ENCODE measurements at regions not wholly inside any gene's neighbourhood (a gene's known extent, or its start where the extent isn't known, plus 50 kb on each side); places are given as distances from the start of the nearest gene placed in this dataset.

- DNase-seq = no peak
- POLR2A ChIA-PET = no interaction called here
- H3K36me3 Mint-ChIP-seq = peaks cover 0 to 20% (median 3%) of the 10 kb centered on the region in 3 donors
Observed at GRCh38 chr1:175245324-175245723, 52.7 kb upstream of the KIAA0040 start.

DNA sequence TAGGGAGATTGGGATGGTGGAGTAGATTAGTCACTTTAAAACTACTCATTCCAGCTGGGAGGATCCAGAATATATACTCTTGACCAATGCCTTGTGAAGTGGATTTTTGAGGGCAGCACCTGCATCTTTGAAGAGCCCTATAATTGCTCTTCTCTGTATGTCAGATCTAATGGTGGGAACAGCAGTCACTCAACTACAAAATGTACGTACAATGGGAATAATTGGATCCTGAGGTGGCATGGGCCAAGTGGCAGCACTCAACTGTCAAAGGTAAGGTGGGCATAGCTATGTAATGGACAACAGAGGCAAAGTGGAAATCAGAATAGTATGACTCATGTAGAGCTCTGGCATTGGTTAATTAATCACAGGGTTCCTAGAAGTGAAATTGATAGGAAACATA is 51.6 kb upstream of the KIAA0040 start:
- no peaks in the 10 kb centered on the region for H3K27me3 Mint-ChIP-seq
- peaks cover 0 to 20% (median 3%) of the 10 kb centered on the region in 3 donors for H3K36me3 Mint-ChIP-seq
- peaks cover 0 to 17% (median 10%) of the 10 kb centered on the region in 5 donors for H3K9me3 Mint-ChIP-seq
- Histone ChIP-seq H3K27ac (ENCODE audit: low read depth, low read length) (no peak overlapping the region), H3K4me1 (ENCODE audit: insufficient read depth, low read length) (no peaks in the 10 kb centered on the region), H3K9me3 (ENCODE audit: low read length) (no peaks in the 10 kb centered on the region), H3K4me3 (ENCODE audit: low read length) (no peak overlapping the region), H3K36me3 (ENCODE audit: insufficient read depth, low read length) (no peaks in the 10 kb centered on the region), H3K27me3 (ENCODE audit: insufficient read depth, low read length, poor library complexity, severe bottlenecking) (no peaks in the 10 kb centered on the region)
- POLR2A ChIA-PET = no interaction called here
- no peaks in the 10 kb centered on the region for H3K4me1 Mint-ChIP-seq
- H3K4me3 Mint-ChIP-seq = no peak overlapping the region
- CTCF ChIA-PET = no interaction called here
- DNase-seq = no peak
- no peak overlapping the region for H3K27ac Mint-ChIP-seq

More at GRCh38 chr1:175245324-175245723, 52.7 kb upstream of the KIAA0040 start:
- H3K4me3 ChIP-seq (ENCODE audit: low read length) = no peak overlapping the region
- Mint-ChIP-seq H3K27ac (no peak overlapping the region), H3K27me3 (no peaks in the 10 kb centered on the region), H3K4me1 (no peaks in the 10 kb centered on the region), H3K9me3 (peaks cover 0 to 19% (median 10%) of the 10 kb centered on the region in 5 donors), H3K4me3 (no peak overlapping the region)
- H3K9me3 ChIP-seq (ENCODE audit: low read length) = no peaks in the 10 kb centered on the region
- H3K4me1 ChIP-seq (ENCODE audit: insufficient read depth, low read length) = no peaks in the 10 kb centered on the region
- CTCF ChIA-PET = no interaction called here
- H3K27ac ChIP-seq (ENCODE audit: low read depth, low read length) = no peak overlapping the region
- no peaks in the 10 kb centered on the region for H3K27me3 ChIP-seq (ENCODE audit: insufficient read depth, low read length, poor library complexity, severe bottlenecking)
- no peaks in the 10 kb centered on the region for H3K36me3 ChIP-seq (ENCODE audit: insufficient read depth, low read length)

All from CD8-positive, alpha-beta memory T cell (primary cell).